ENCODE measurements at regions not wholly inside any gene's neighbourhood (a gene's known extent, or its start where the extent isn't known, plus 50 kb on each side); places are given as distances from the start of the nearest gene placed in this dataset.

DNA sequence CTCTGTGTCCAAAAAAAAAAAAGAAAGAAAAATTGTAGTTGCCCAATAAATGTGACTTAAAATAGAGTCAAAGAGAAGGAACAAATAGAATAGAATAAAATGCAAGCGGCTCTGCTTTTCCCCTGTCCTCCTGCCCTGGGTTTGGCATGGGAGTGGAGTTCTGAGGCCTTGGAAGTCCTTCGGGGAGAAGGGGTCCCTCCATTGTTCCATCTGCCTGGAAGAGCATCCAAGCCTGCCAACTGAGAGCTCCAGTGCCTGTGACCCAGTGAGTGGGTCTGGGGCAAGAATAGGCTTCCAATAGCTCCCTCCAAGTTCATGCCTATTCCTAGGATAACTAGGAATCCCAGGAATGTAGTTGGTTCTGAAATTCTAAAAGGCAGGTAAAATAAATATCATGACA lies 321.4 kb downstream of the MYCN start:
- TF ChIP-seq, protein P1, sequence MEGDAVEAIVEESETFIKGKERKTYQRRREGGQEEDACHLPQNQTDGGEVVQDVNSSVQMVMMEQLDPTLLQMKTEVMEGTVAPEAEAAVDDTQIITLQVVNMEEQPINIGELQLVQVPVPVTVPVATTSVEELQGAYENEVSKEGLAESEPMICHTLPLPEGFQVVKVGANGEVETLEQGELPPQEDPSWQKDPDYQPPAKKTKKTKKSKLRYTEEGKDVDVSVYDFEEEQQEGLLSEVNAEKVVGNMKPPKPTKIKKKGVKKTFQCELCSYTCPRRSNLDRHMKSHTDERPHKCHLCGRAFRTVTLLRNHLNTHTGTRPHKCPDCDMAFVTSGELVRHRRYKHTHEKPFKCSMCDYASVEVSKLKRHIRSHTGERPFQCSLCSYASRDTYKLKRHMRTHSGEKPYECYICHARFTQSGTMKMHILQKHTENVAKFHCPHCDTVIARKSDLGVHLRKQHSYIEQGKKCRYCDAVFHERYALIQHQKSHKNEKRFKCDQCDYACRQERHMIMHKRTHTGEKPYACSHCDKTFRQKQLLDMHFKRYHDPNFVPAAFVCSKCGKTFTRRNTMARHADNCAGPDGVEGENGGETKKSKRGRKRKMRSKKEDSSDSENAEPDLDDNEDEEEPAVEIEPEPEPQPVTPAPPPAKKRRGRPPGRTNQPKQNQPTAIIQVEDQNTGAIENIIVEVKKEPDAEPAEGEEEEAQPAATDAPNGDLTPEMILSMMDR (IDR thresholded peaks at IDR 0.05; ENCODE audit: insufficient read depth, low read length, poor library complexity, severe bottlenecking) = no peak
- no peak for TF ChIP-seq EZH2phosphoT487 (conservative IDR thresholded peaks at IDR 0.05; ENCODE audit: low read length)
